GM12891 (cell line): ENCODE measurements at regions not wholly inside any gene's neighbourhood (a gene's known extent, or its start where the extent isn't known, plus 50 kb on each side); places are given as distances from the start of the nearest gene placed in this dataset.

Experiments
- POLR2A ChIP-seq: IDR thresholded peaks from 2 replicates; pipeline ENCODE4 v1.6.1; 2011; ENCODE audit warnings: low read depth, low read length, control low read depth
- SPI1 ChIP-seq: IDR thresholded peaks from 2 replicates; pipeline ENCODE4 v1.6.1; 2011; ENCODE audit warnings: low read depth, low read length, control low read depth

DNA sequence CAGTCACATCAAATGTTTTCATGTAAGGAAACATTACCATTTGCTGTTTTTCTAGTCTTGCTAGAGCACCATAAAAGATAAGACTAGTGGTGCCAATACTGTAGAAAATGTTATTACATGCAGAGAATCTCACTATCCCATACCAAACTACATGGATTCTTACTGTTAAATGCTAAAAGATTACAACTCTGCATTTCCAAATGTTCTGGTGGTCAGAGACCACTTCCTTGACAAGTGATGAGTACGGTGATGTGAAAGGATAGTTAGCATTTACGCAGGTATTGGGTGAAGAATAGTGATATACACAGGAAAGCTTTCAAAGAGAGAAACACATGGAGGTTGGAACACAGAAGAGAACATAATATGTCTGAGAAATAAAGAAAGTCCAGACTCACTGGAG lies 98.2 kb downstream of the GGTLC2 start:
- no peak for TF ChIP-seq POLR2A
- TF ChIP-seq SPI1 = no peak
